H1 (cell line): ENCODE measurements at regions not wholly inside any gene's neighbourhood (a gene's known extent, or its start where the extent isn't known, plus 50 kb on each side); places are given as distances from the start of the nearest gene placed in this dataset.

Experiments
- CTCF ChIA-PET: fragments of 300-600 bp; sonication (Branson Sonifier 250); formaldehyde crosslinking; loops from one replicate; lab custom pipeline; 2021; ENCODE audit not compliant: partially characterized antibody; lab: Charles Lee
- POLR2A ChIA-PET: fragments of 300-600 bp; sonication (Branson Sonifier 250); formaldehyde crosslinking; loops from one replicate; lab custom pipeline; 2021; ENCODE audit warnings: inconsistent platforms; ENCODE audit not compliant: partially characterized antibody; lab: Charles Lee
- DNase-seq, 2 experiments: peaks; one replicate each; pipeline versions ENCODE4 v3.0.0 to v3.0.0-alpha.2; 2010 to 2022; ENCODE audit warnings: low spot score in 2 of 2, low read depth in 1 of 2, mixed read lengths in 1 of 2
- FAIRE-seq: peaks from 2 replicates; lab custom pipeline; 2011; peaks lifted over from hg19 to GRCh38; lab: Jason Lieb, UNC
- H2AFZ ChIP-seq: 2 replicates; pipeline ENCODE4 v1.8.1; 2012; ENCODE audit warnings: low read length, inconsistent platforms
- H2AK5ac ChIP-seq: 2 replicates; pipeline ENCODE4 v1.6.1; 2013; ENCODE audit warnings: low read depth, low read length
- H2BK120ac ChIP-seq: replicated peaks from 2 replicates; pipeline ENCODE3; 2013; ENCODE audit warnings: low read depth, low read length, inconsistent platforms
- H2BK12ac ChIP-seq: 2 replicates; pipeline ENCODE4 v1.6.1; 2013; ENCODE audit warnings: low read depth, low read length
- H2BK15ac ChIP-seq: 2 replicates; pipeline ENCODE4 v1.6.1; 2013; ENCODE audit warnings: low read length
- H2BK20ac ChIP-seq: 2 replicates; pipeline ENCODE4 v1.6.1; 2013; ENCODE audit warnings: low read length
- H2BK5ac ChIP-seq: 2 replicates; pipeline ENCODE4 v1.6.1; 2013; ENCODE audit warnings: low read depth, low read length
- H3K14ac ChIP-seq: 2 replicates; pipeline ENCODE4 v1.6.1; 2013; ENCODE audit warnings: inconsistent platforms; ENCODE audit not compliant: insufficient read length
- H3K18ac ChIP-seq: 2 replicates; pipeline ENCODE4 v1.6.1; 2013; ENCODE audit warnings: low read length; ENCODE audit errors: extremely low read depth
- H3K23ac ChIP-seq: 2 replicates; pipeline ENCODE4 v1.6.1; 2013; ENCODE audit warnings: inconsistent platforms; ENCODE audit not compliant: insufficient read length
- H3K23me2 ChIP-seq: 2 replicates; pipeline ENCODE4 v1.6.1; 2013; ENCODE audit warnings: low read depth, low read length
- H3K27ac ChIP-seq: 2 replicates; pipeline ENCODE4 v1.6.1; 2011; ENCODE audit warnings: low read depth, low read length, inconsistent platforms
- H3K27me3 ChIP-seq, 4 experiments: replicated peaks in 1 of 4; 1 replicate in 1 of 4; 2 replicates in 3 of 4; pipeline versions ENCODE4 v1.6.1 to v1.8.1; 2011 to 2013; ENCODE audit warnings: low read length in 3 of 4, mild to moderate bottlenecking in 3 of 4, inconsistent platforms in 2 of 4, mixed read lengths in 2 of 4, moderate library complexity in 1 of 4; ENCODE audit not compliant: control insufficient read depth in 3 of 4, insufficient read depth in 3 of 4; ENCODE audit errors: extremely low read depth in 1 of 4
- H3K36me3 ChIP-seq, 4 experiments: 2 replicates each; pipeline versions ENCODE4 v1.6.1 to v1.8.1; 2011 to 2013; ENCODE audit warnings: mild to moderate bottlenecking in 4 of 4, low read length in 3 of 4, moderate library complexity in 2 of 4, control low read depth in 1 of 4, inconsistent platforms in 1 of 4; ENCODE audit not compliant: insufficient read depth in 4 of 4, control insufficient read depth in 2 of 4
- H3K4ac ChIP-seq: replicated peaks from 2 replicates; pipeline ENCODE3; 2013; ENCODE audit warnings: low read length, low read depth, mixed read lengths, inconsistent platforms; ENCODE audit not compliant: insufficient read length
- H3K4me1 ChIP-seq, 4 experiments: replicated peaks in 1 of 4; 1 replicate in 1 of 4; 2 replicates in 3 of 4; pipeline versions ENCODE4 v1.6.1 to v1.8.1; 2011 to 2013; ENCODE audit warnings: low read length in 3 of 4, inconsistent platforms in 2 of 4, mixed read lengths in 1 of 4; ENCODE audit not compliant: insufficient read depth in 4 of 4, control insufficient read depth in 3 of 4
- H3K4me2 ChIP-seq, 2 experiments: 2 replicates each; pipeline versions ENCODE4 v1.6.1 to v1.8.1; 2011 to 2013; ENCODE audit warnings: low read depth in 2 of 2, low read length in 2 of 2, control low read depth in 1 of 2, inconsistent platforms in 1 of 2, mild to moderate bottlenecking in 1 of 2; ENCODE audit not compliant: insufficient read depth in 1 of 2
- H3K4me3 ChIP-seq, 4 experiments: fragments of 200-600, 300-600 bp in 1 of 4; sonication (generic), shearing (Covaris generic), sonication (Bioruptor Twin) in 1 of 4; 2 replicates each; pipeline versions ENCODE4 v1.5.1 to v1.8.1; 2011 to 2016; ENCODE audit warnings: low read length in 4 of 4, low read depth in 3 of 4, control low read depth in 2 of 4, inconsistent platforms in 2 of 4, mild to moderate bottlenecking in 2 of 4, mixed read lengths in 1 of 4, moderate library complexity in 1 of 4; ENCODE audit not compliant: insufficient read depth in 2 of 4; ENCODE audit errors: extremely low read depth in 1 of 4
- H3K56ac ChIP-seq: replicated peaks from 2 replicates; pipeline ENCODE3; 2013; ENCODE audit warnings: low read depth, mild to moderate bottlenecking, mixed read lengths, low read length, inconsistent platforms; ENCODE audit not compliant: insufficient read length
- H3K79me1 ChIP-seq: 2 replicates; pipeline ENCODE4 v1.6.1; 2013; ENCODE audit warnings: low read depth, low read length, control low read depth
- H3K79me2 ChIP-seq, 2 experiments: 2 replicates each; pipeline versions ENCODE4 v1.6.1 to v1.8.1; 2012 to 2013; ENCODE audit warnings: low read length in 2 of 2, mild to moderate bottlenecking in 2 of 2, inconsistent platforms in 1 of 2; ENCODE audit not compliant: insufficient read depth in 2 of 2, control insufficient read depth in 1 of 2
- H3K9ac ChIP-seq, 4 experiments: replicated peaks in 1 of 4; 1 replicate in 1 of 4; 2 replicates in 3 of 4; pipeline versions ENCODE4 v1.6.1 to v1.8.1; 2011 to 2013; ENCODE audit warnings: low read depth in 3 of 4, low read length in 3 of 4, control low read depth in 2 of 4, mild to moderate bottlenecking in 2 of 4, moderate library complexity in 2 of 4, inconsistent platforms in 1 of 4; ENCODE audit errors: extremely low read depth in 1 of 4
- H3K9me3 ChIP-seq, 2 experiments: 2 replicates each; pipeline versions ENCODE4 v1.6.1 to v1.8.1; 2012 to 2013; ENCODE audit warnings: mild to moderate bottlenecking in 2 of 2, moderate library complexity in 2 of 2, control low read depth in 1 of 2, inconsistent platforms in 1 of 2, low read depth in 1 of 2, low read length in 1 of 2, mixed read lengths in 1 of 2; ENCODE audit not compliant: insufficient read depth in 2 of 2
- H4K20me1 ChIP-seq, 2 experiments: replicated peaks in 1 of 2; 2 replicates each; pipeline versions ENCODE3 to v1.8.1; 2011 to 2013; ENCODE audit warnings: inconsistent platforms in 2 of 2, low read length in 2 of 2, mild to moderate bottlenecking in 1 of 2; ENCODE audit not compliant: insufficient read depth in 2 of 2, control insufficient read depth in 1 of 2
- H4K5ac ChIP-seq: 2 replicates; pipeline ENCODE4 v1.6.1; 2013; ENCODE audit warnings: low read length, low read depth, mixed read lengths, inconsistent platforms; ENCODE audit not compliant: insufficient read length
- H4K8ac ChIP-seq: 2 replicates; pipeline ENCODE4 v1.8.0; 2013; ENCODE audit warnings: mild to moderate bottlenecking, moderate library complexity, low read length, inconsistent platforms; ENCODE audit not compliant: insufficient read depth; ENCODE audit errors: extremely low read depth
- H4K91ac ChIP-seq: replicated peaks from 2 replicates; pipeline ENCODE3; 2013; ENCODE audit warnings: low read length, mixed read lengths, inconsistent platforms; ENCODE audit not compliant: insufficient read length
- CHD2 ChIP-seq: IDR thresholded peaks from 2 replicates; pipeline ENCODE4 v1.6.1; 2012; ENCODE audit warnings: low read length, improper control_type of control experiment
- CREB1 ChIP-seq: IDR thresholded peaks from 2 replicates; pipeline ENCODE4 v1.6.1; 2012; ENCODE audit warnings: inconsistent platforms
- CTBP2 ChIP-seq: IDR thresholded peaks from 2 replicates; pipeline ENCODE4 v1.7.0; 2011; ENCODE audit warnings: borderline replicate concordance, mild to moderate bottlenecking, moderate library complexity, mixed read lengths, low read length; ENCODE audit not compliant: insufficient read depth, insufficient read length
- EZH2 ChIP-seq: fragments of 200-600 bp; sonication (generic); IDR thresholded peaks from 2 replicates; pipeline ENCODE4 v1.7.1; 2012; ENCODE audit warnings: low read depth, mild to moderate bottlenecking, moderate library complexity, low read length, inconsistent platforms; ENCODE audit not compliant: severe bottlenecking
- FOSL1 ChIP-seq: IDR thresholded peaks from 2 replicates; pipeline ENCODE4 v1.6.1; 2011; ENCODE audit warnings: mild to moderate bottlenecking, low read depth, low read length, moderate library complexity; ENCODE audit not compliant: insufficient read depth
- GABPA ChIP-seq: IDR thresholded peaks from 2 replicates; pipeline ENCODE4 v1.6.1; 2011; ENCODE audit warnings: mild to moderate bottlenecking, low read length, moderate library complexity, borderline replicate concordance; ENCODE audit not compliant: insufficient read depth
- GTF2F1 ChIP-seq: IDR thresholded peaks from 2 replicates; pipeline ENCODE4 v1.6.1; 2012; ENCODE audit warnings: low read depth, low read length, improper control_type of control experiment, borderline replicate concordance
- JUN ChIP-seq: IDR thresholded peaks from 2 replicates; pipeline ENCODE4 v1.6.1; 2011; ENCODE audit warnings: low read depth, mild to moderate bottlenecking, improper control_type of control experiment, low read length
- NANOG ChIP-seq: IDR thresholded peaks from 2 replicates; pipeline ENCODE4 v1.6.1; 2011; ENCODE audit warnings: low read length, low read depth, mild to moderate bottlenecking, inconsistent platforms; ENCODE audit not compliant: insufficient read depth, poor library complexity, severe bottlenecking
- POLR2AphosphoS5 ChIP-seq: IDR thresholded peaks from 2 replicates; pipeline ENCODE4 v1.6.1; 2011; ENCODE audit warnings: low read depth, low read length
- RAD21 ChIP-seq, 2 experiments: IDR thresholded peaks in 1 of 2; conservative IDR thresholded peaks in 1 of 2; 2 replicates each; pipeline ENCODE4 v1.6.1; 2011; ENCODE audit warnings: low read depth in 2 of 2, low read length in 2 of 2, improper control_type of control experiment in 1 of 2, inconsistent platforms in 1 of 2, mild to moderate bottlenecking in 1 of 2, moderate library complexity in 1 of 2
- SP1 ChIP-seq: IDR thresholded peaks from 2 replicates; pipeline ENCODE4 v1.6.1; 2011; ENCODE audit warnings: low read depth, low read length
- SP4 ChIP-seq: IDR thresholded peaks from 2 replicates; pipeline ENCODE4 v1.6.1; 2012; ENCODE audit warnings: low read length, inconsistent platforms
- SUZ12 ChIP-seq: fragments of 200-600 bp; sonication (generic); IDR thresholded peaks from 2 replicates; pipeline ENCODE4 v1.6.1; 2012; ENCODE audit warnings: mild to moderate bottlenecking, inconsistent platforms, low read length, moderate library complexity, mixed read lengths
- TBP ChIP-seq: IDR thresholded peaks from 2 replicates; pipeline ENCODE4 v1.6.1; 2011; ENCODE audit warnings: low read depth, low read length, improper control_type of control experiment
- TEAD4 ChIP-seq: IDR thresholded peaks from 2 replicates; pipeline ENCODE4 v1.6.1; 2012; ENCODE audit warnings: low read depth, low read length, inconsistent platforms, mixed read lengths
- WGBS, 2 experiments: shearing (Covaris generic) in 1 of 2; methylation state at CpG; one replicate each; pipeline versions ENCODE4 v1.1.6 to v1.1.7; 2013 to 2015; ENCODE audit warnings: low lambda C conversion rate in 2 of 2, mixed read lengths in 2 of 2, inconsistent platforms in 1 of 2, low coverage in 1 of 2, missing lambda C conversion rate in 1 of 2; ENCODE audit not compliant: insufficient replicate concordance in 2 of 2, insufficient coverage in 1 of 2, insufficient read length in 1 of 2; ENCODE audit errors: extremely low coverage in 1 of 2, missing lambda C conversion rate in 1 of 2; 5-methylcytosine and 5-hydroxymethylcytosine counted together

DNA sequence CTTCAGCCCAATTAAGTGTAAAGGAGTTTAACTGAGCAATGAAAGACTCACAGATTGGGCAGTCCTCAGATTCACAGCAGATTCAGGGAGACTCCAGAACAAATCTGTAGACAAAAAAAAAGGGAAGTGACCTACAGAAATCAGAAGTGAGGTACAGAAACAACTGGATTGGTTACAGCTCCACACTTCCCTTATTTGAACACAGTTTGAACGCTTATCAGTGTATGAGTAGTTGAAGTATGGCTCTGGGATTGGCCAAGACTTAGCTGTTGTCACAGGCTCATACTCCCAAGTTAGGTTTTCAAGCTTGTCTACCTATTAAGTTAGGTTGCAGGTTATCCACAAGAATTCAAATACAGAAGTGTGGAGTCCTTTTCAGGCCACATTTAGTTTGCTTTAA lies 112.4 kb upstream of the ELOVL6 start:
- no peaks in the 10 kb centered on the region for H3K4me1 ChIP-seq
- no peak overlapping the region for H3K18ac ChIP-seq
- H3K23me2 ChIP-seq, result no peaks in the 10 kb centered on the region
- H3K27ac ChIP-seq, result no peak overlapping the region
- H3K79me1 ChIP-seq, result no peaks in the 10 kb centered on the region
- no peaks in the 10 kb centered on the region for H3K79me2 ChIP-seq
- FAIRE-seq, result no peak
- no peaks in the 10 kb centered on the region for H3K36me3 ChIP-seq
- H3K56ac ChIP-seq, result no peak overlapping the region
- no peak overlapping the region for H2BK120ac ChIP-seq
- H3K23ac ChIP-seq, result no peak overlapping the region
- ChIA-PET CTCF (interaction anchor here (0.7 to 2.8 kb wide), 8 partner anchors 11 to 312 kb away, joined by 3 to 9 read pairs (median 4); no protein-coding TSS in a partner anchor), POLR2A (no interaction called here)
- H4K8ac ChIP-seq, result no peak overlapping the region
- H2BK15ac ChIP-seq, result no peak overlapping the region
- no peak overlapping the region for H3K4me2 ChIP-seq
- H3K27me3 ChIP-seq, result no peaks in the 10 kb centered on the region
- no peak overlapping the region for H2BK20ac ChIP-seq
- 89% methylated on average over 1 of the region's 1 CpG; no CpG with 5 or more reads in 1 of the 2 experiments for WGBS, 2 experiments
- no peak overlapping the region for H3K14ac ChIP-seq
- no peak overlapping the region for H2AK5ac ChIP-seq
- H4K91ac ChIP-seq, result no peak overlapping the region
- no peaks in the 10 kb centered on the region for H4K20me1 ChIP-seq
- no peaks in the 10 kb centered on the region for H3K9me3 ChIP-seq
- no peak overlapping the region for H2BK5ac ChIP-seq
- no peak overlapping the region for H2BK12ac ChIP-seq
- no peak overlapping the region for H3K4me3 ChIP-seq
- no peak overlapping the region for H4K5ac ChIP-seq
- no peak overlapping the region for H3K4ac ChIP-seq
- peak overlapping the region; percentile 68; the same call in 1 of the 2 replicates for H2AFZ ChIP-seq
- no peak for DNase-seq
- no peak overlapping the region for H3K9ac ChIP-seq
- TF ChIP-seq FOSL1 (no peak), TBP (no peak), SP1 (no peak), GTF2F1 (no peak), CHD2 (no peak), SP4 (no peak), POLR2AphosphoS5 (no peak), SUZ12 (no peak), TEAD4 (no peak), EZH2 (no peak), CREB1 (no peak), CTBP2 (no peak), GABPA (no peak), RAD21 (IDR thresholded peaks at IDR 0.05 in 1 of 2, conservative IDR thresholded peaks at IDR 0.05 in 1 of 2; ENCODE audit: low read depth in 2 of 2, low read length in 2 of 2) (no peak), JUN (no peak), NANOG (no peak)
